ENCODE measurements at regions not wholly inside any gene's neighbourhood (a gene's known extent, or its start where the extent isn't known, plus 50 kb on each side); places are given as distances from the start of the nearest gene placed in this dataset.

- Histone ChIP-seq H3K27me3 (no peaks in the 10 kb centered on the region), H3K27ac (no peak overlapping the region), H3K4me3 (no peak overlapping the region), H3F3A (ENCODE audit: low read depth) (peaks cover 6% of the 10 kb centered on the region), H3K9me3 (ENCODE audit: low read depth) (no peaks in the 10 kb centered on the region), H3K9ac (no peak overlapping the region), H3K4me1 (no peaks in the 10 kb centered on the region), H4K20me1 (ENCODE audit: low read depth) (no peaks in the 10 kb centered on the region), H3K79me2 (ENCODE audit: low read depth) (no peaks in the 10 kb centered on the region), H3K4me2 (no peak overlapping the region), H2AFZ (replicated peaks) (peak overlapping the region; percentile 68), H3K36me3 (no peaks in the 10 kb centered on the region)
- peaks cover 7% of the 10 kb centered on the region for H3K9me3 Mint-ChIP-seq
- TF ChIP-seq CTCF (IDR thresholded peaks at IDR 0.05) (no peak), EZH2phosphoT487 (IDR thresholded peaks at IDR 0.05) (no peak), EZH2 (IDR thresholded peaks at IDR 0.05) (no peak)
- DNase-seq (ENCODE audit: low spot score) = no peak
- H3K4me3 Mint-ChIP-seq = no peak overlapping the region
- peaks cover 7% of the 10 kb centered on the region for H3K27me3 Mint-ChIP-seq (ENCODE audit: insufficient read depth, low read depth)
- H3K36me3 Mint-ChIP-seq = no peaks in the 10 kb centered on the region
- no peak overlapping the region for H3K27ac Mint-ChIP-seq
- peaks cover 3% of the 10 kb centered on the region for H3K4me1 Mint-ChIP-seq
Measured at GRCh38 chr6:134730013-134730412, 219.9 kb downstream of the ALDH8A1 start.

DNA sequence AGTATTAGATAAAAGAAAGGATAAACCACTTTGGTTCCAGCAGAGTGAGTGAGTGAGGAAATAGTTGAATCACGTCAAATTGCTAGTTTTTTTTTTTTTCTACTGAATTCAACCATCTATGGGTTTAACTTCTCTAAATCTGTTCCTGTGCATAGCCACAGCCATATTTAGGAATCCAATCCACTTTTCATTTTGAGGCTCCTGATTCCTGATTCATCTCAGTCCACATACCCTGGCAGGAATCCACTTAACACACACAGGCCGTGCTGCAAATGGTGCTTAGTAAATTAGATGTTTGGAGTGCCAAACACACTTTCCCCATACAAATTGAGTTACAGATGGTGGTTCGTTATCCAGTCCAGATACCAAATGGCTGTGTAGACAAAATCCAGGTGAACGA is 220.3 kb downstream of the ALDH8A1 start:
- H3K4me1 ChIP-seq = no peaks in the 10 kb centered on the region
- peak overlapping the region; percentile 68 for H2AFZ ChIP-seq (replicated peaks)
- H3K27ac ChIP-seq = no peak overlapping the region
- peaks cover 3% of the 10 kb centered on the region for H3K4me1 Mint-ChIP-seq
- H3K36me3 Mint-ChIP-seq = no peaks in the 10 kb centered on the region
- TF ChIP-seq EZH2 (IDR thresholded peaks at IDR 0.05) (no peak), EZH2phosphoT487 (IDR thresholded peaks at IDR 0.05) (no peak), CTCF (IDR thresholded peaks at IDR 0.05) (no peak)
- no peak overlapping the region for H3K4me3 ChIP-seq
- no peaks in the 10 kb centered on the region for H3K9me3 ChIP-seq (ENCODE audit: low read depth)
- H3K27ac Mint-ChIP-seq = no peak overlapping the region
- H3F3A ChIP-seq (ENCODE audit: low read depth) = peaks cover 6% of the 10 kb centered on the region
- H3K4me3 Mint-ChIP-seq = no peak overlapping the region
- no peaks in the 10 kb centered on the region for H3K79me2 ChIP-seq (ENCODE audit: low read depth)
- peaks cover 4% of the 10 kb centered on the region for H3K9me3 Mint-ChIP-seq
- no peak overlapping the region for H3K4me2 ChIP-seq
- H3K27me3 ChIP-seq = no peaks in the 10 kb centered on the region
- no peak for DNase-seq (ENCODE audit: low spot score)
- H3K36me3 ChIP-seq = no peaks in the 10 kb centered on the region
- H4K20me1 ChIP-seq (ENCODE audit: low read depth) = no peaks in the 10 kb centered on the region
- H3K27me3 Mint-ChIP-seq (ENCODE audit: insufficient read depth, low read depth) = peaks cover 7% of the 10 kb centered on the region
- no peak overlapping the region for H3K9ac ChIP-seq

DNA sequence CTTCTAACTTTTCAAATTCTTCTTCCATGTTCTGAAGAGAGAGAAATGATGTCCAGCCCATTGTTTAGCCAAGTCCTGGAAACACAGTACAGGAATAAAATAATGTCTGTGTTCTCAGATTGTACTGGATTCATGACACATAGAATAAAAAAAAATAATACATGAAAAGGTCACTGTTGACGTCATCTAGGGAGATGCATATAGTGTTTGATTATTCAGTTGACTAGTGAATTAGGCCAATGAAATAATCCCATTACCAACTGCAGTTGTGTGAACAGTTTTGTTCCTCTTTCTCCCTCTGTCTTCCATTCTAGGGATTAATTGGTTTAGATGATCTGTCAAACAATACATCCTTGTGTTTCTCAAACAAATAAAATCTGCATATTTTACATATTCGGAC is 222.8 kb downstream of the ALDH8A1 start:
- H3K36me3 Mint-ChIP-seq = no peaks in the 10 kb centered on the region
- Histone ChIP-seq H3K9ac (no peak overlapping the region), H3K4me3 (no peak overlapping the region), H3K79me2 (ENCODE audit: low read depth) (no peaks in the 10 kb centered on the region), H3K36me3 (no peaks in the 10 kb centered on the region), H3K9me3 (ENCODE audit: low read depth) (no peaks in the 10 kb centered on the region), H3K4me1 (no peaks in the 10 kb centered on the region), H3F3A (ENCODE audit: low read depth) (no peaks in the 10 kb centered on the region), H3K27ac (no peak overlapping the region), H3K4me2 (no peak overlapping the region), H4K20me1 (ENCODE audit: low read depth) (no peaks in the 10 kb centered on the region), H3K27me3 (no peaks in the 10 kb centered on the region), H2AFZ (replicated peaks) (no peak overlapping the region)
- H3K4me3 Mint-ChIP-seq = no peak overlapping the region
- no peak for TF ChIP-seq EZH2 (IDR thresholded peaks at IDR 0.05)
- no peak for TF ChIP-seq CTCF (IDR thresholded peaks at IDR 0.05)
- TF ChIP-seq EZH2phosphoT487 (IDR thresholded peaks at IDR 0.05) = no peak
- H3K27ac Mint-ChIP-seq = no peak overlapping the region
- DNase-seq (ENCODE audit: low spot score) = no peak
- peaks cover 7% of the 10 kb centered on the region for H3K27me3 Mint-ChIP-seq (ENCODE audit: insufficient read depth, low read depth)
- H3K4me1 Mint-ChIP-seq = peaks cover 7% of the 10 kb centered on the region
- peaks cover 3% of the 10 kb centered on the region for H3K9me3 Mint-ChIP-seq

Measured in neural progenitor cell (in vitro differentiated cells).